ENCODE measurements at regions not wholly inside any gene's neighbourhood (a gene's known extent, or its start where the extent isn't known, plus 50 kb on each side); places are given as distances from the start of the nearest gene placed in this dataset.

DNA sequence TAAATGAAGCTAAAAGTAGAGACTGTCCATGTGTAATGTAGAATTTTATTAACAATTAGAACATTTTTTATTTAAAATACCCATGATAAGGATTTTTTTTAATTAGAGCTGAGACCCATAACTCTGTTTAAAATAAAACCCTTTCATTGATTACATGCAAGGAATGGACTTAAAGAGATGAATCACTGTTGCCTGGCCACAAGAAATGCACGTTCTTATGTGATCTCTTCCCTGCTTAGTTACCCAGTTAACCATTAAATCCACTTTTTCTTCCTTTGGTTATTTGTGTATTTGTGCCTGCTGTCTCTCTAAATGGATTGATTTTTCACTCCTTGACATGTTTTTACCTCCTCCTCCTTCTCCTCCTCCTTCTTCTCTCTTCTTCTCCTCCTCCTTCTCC is 83.3 kb upstream of the SLITRK3 start:
- TF ChIP-seq HDAC6 (IDR thresholded peaks at IDR 0.05; ENCODE audit: unreplicated experiment) (no peak), ASH2L (IDR thresholded peaks at IDR 0.05; ENCODE audit: borderline replicate concordance, low read depth) (no peak)
